ENCODE measurements at regions not wholly inside any gene's neighbourhood (a gene's known extent, or its start where the extent isn't known, plus 50 kb on each side); places are given as distances from the start of the nearest gene placed in this dataset.

GRCh38 chr1:4179914-4180735 lies 280.1 kb upstream of the C1orf174 start:
- no peak for TF ChIP-seq POLR2A (IDR thresholded peaks at IDR 0.05)
- TF ChIP-seq CTCF (IDR thresholded peaks at IDR 0.05) = no peak
